Transverse colon (tissue), 4 donors: ENCODE measurements at regions not wholly inside any gene's neighbourhood (a gene's known extent, or its start where the extent isn't known, plus 50 kb on each side); places are given as distances from the start of the nearest gene placed in this dataset.

Experiments
- DNase-seq: peaks from one replicate; pipeline ENCODE4 v3.0.0-alpha.2; 2019
- H3K27ac ChIP-seq, 4 donors: fragments of 200-600 bp; sonication (generic); 2 replicates each; pipeline ENCODE4 v1.5.1; 2016 to 2018; ENCODE audit warnings: inconsistent platforms in 4 of 4
- H3K27me3 ChIP-seq: fragments of 200-600 bp; sonication (generic); 2 replicates; pipeline ENCODE4 v1.5.1; 2017; ENCODE audit warnings: inconsistent platforms
- H3K36me3 ChIP-seq, 4 donors: fragments of 200-600 bp; sonication (generic); 2 replicates each; pipeline ENCODE4 v1.5.1; 2017 to 2019; ENCODE audit warnings: inconsistent platforms in 4 of 4
- H3K4me1 ChIP-seq, 4 donors: fragments of 200-600 bp; sonication (generic); 2 replicates each; pipeline ENCODE4 v1.5.1; 2017 to 2020; ENCODE audit warnings: inconsistent platforms in 4 of 4
- H3K4me3 ChIP-seq, 4 donors: fragments of 200-600 bp; sonication (generic); 1 replicate in 1 of 4; 2 replicates in 3 of 4; pipeline versions ENCODE4 v1.5.1 to v1.6.1; 2017 to 2019; ENCODE audit warnings: inconsistent platforms in 4 of 4
- H3K9me3 ChIP-seq, 2 donors: fragments of 200-600 bp; sonication (generic); 2 replicates each; pipeline ENCODE4 v1.5.1; 2017 to 2019; ENCODE audit warnings: inconsistent platforms in 2 of 2
- CTCF ChIP-seq, 5 experiments: fragments of 200-600 bp in 3 of 5; fragments of 450-650 bp in 2 of 5; sonication (generic) in 3 of 5; IDR thresholded peaks; 1 replicate in 2 of 5; 2 replicates in 3 of 5; pipeline ENCODE4 v1.5.1; 2016 to 2017; ENCODE audit warnings: antibody characterized with exemption in 5 of 5, inconsistent platforms in 3 of 5, mild to moderate bottlenecking in 2 of 5, moderate library complexity in 1 of 5
- EP300 ChIP-seq: sonication (generic); formaldehyde crosslinking; IDR thresholded peaks from one replicate; pipeline ENCODE4 v1.6.1; 2017; ENCODE audit warnings: antibody characterized with exemption, low read depth
- POLR2A ChIP-seq: fragments of 450-650 bp; IDR thresholded peaks from one replicate; pipeline ENCODE4 v1.6.1; 2016; ENCODE audit warnings: antibody characterized with exemption, mild to moderate bottlenecking, moderate library complexity
- POLR2AphosphoS5 ChIP-seq, 3 donors: sonication (generic); formaldehyde crosslinking; IDR thresholded peaks; one replicate each; pipeline ENCODE4 v1.6.1; 2016; ENCODE audit warnings: antibody characterized with exemption in 3 of 3
- WGBS, 2 donors: methylation state at CpG; one replicate each; pipeline ENCODE4 v1.1.5; 2018; ENCODE audit warnings: low coverage in 1 of 2; 5-methylcytosine and 5-hydroxymethylcytosine counted together
- in situ Hi-C, 4 donors: fragments of 200-750 bp; cut with MboI; loops; one replicate each; pipeline versions ENCODE4 v1.15.0 to v1.15.1; 2017; ENCODE audit warnings: low sequenced_read_pairs in 3 of 4, low pct_ligation_motif_present in 1 of 4, low pct_unique_long_range_greater_than_20kb in 1 of 4
- intact Hi-C: fragments of 100-400 bp; cut with DNase I; formaldehyde crosslinking; loops from one replicate; pipeline ENCODE4 v1.15.1; 2023; ENCODE audit warnings: low total_unique reads

GRCh38 chr7:155377071-155377837, 79.6 kb downstream of the INSIG1 start:
- no peaks in the 10 kb centered on the region for H3K36me3 ChIP-seq
- intact Hi-C loops, result no loop called here
- peaks cover 43 to 87% (median 66%) of the 10 kb centered on the region in 4 donors for H3K4me1 ChIP-seq
- no peaks in the 10 kb centered on the region for H3K9me3 ChIP-seq
- in situ Hi-C loops, result loop anchor here in 3 of 4 donors (25.0 kb wide), 1 partner anchor 385 kb away; no protein-coding TSS in a partner anchor
- 3 to 10% methylated on average over 4 to 13 of the region's 13 CpGs for WGBS, 2 donors
- peak overlapping the region in 2 of 4 donors; percentile 15 to 29 for H3K4me3 ChIP-seq
- peaks cover 100% of the 10 kb centered on the region for H3K27me3 ChIP-seq
- no peak for DNase-seq
- H3K27ac ChIP-seq, result no peak overlapping the region
- TF ChIP-seq POLR2A (no peak), EP300 (no peak), POLR2AphosphoS5 (IDR thresholded peaks at IDR 0.05) (no peak), CTCF (IDR thresholded peaks at IDR 0.05) (no peak)

- 2 to 5% methylated on average over 3 to 43 of the region's 45 CpGs for WGBS, 2 donors
- intact Hi-C loops, result no loop called here
Measured at GRCh38 chr7:155377838-155378579, 79.9 kb upstream of the EN2 start.

GRCh38 chr7:155378580-155378934, 79.4 kb upstream of the EN2 start:
- Histone ChIP-seq H3K4me3 (no peak overlapping the region), H3K36me3 (no peaks in the 10 kb centered on the region), H3K27me3 (peaks cover 100% of the 10 kb centered on the region), H3K9me3 (no peaks in the 10 kb centered on the region), H3K27ac (no peak overlapping the region), H3K4me1 (peaks cover 32 to 77% (median 54%) of the 10 kb centered on the region in 4 donors)
- in situ Hi-C loops (loop anchor here in 3 of 4 donors (25.0 kb wide), 1 partner anchor 384 kb away; no protein-coding TSS in a partner anchor), intact Hi-C loops (no loop called here)
- no peak for TF ChIP-seq EP300
- TF ChIP-seq CTCF (IDR thresholded peaks at IDR 0.05), result no peak
- no peak for TF ChIP-seq POLR2AphosphoS5 (IDR thresholded peaks at IDR 0.05)
- no peak for TF ChIP-seq POLR2A
- WGBS, 2 donors, result 8 to 10% methylated on average over 4 to 6 of the region's 6 CpGs
- no peak for DNase-seq

More at GRCh38 chr7:155377838-155378579, 79.9 kb upstream of the EN2 start:
- H3K27ac ChIP-seq, result no peak overlapping the region
- H3K36me3 ChIP-seq, result no peaks in the 10 kb centered on the region
- peak; percentile 22 for DNase-seq
- H3K4me3 ChIP-seq, result peak overlapping the region in 2 of 4 donors; percentile 15 to 29
- TF ChIP-seq EP300 (no peak), POLR2A (no peak), CTCF (IDR thresholded peaks at IDR 0.05) (no peak), POLR2AphosphoS5 (IDR thresholded peaks at IDR 0.05) (no peak)
- H3K9me3 ChIP-seq, result no peaks in the 10 kb centered on the region
- H3K27me3 ChIP-seq, result peaks cover 100% of the 10 kb centered on the region
- in situ Hi-C loops, result loop anchor here in 3 of 4 donors (25.0 kb wide), 1 partner anchor 384 kb away; no protein-coding TSS in a partner anchor
- H3K4me1 ChIP-seq, result peaks cover 37 to 82% (median 60%) of the 10 kb centered on the region in 4 donors
